ENCODE measurements at regions not wholly inside any gene's neighbourhood (a gene's known extent, or its start where the extent isn't known, plus 50 kb on each side); places are given as distances from the start of the nearest gene placed in this dataset.
"Not testable (repeated sequence)": the region's sequence is repeated elsewhere in the genome, so short reads cannot be mapped to it uniquely, and the experiment has no call there.

DNA sequence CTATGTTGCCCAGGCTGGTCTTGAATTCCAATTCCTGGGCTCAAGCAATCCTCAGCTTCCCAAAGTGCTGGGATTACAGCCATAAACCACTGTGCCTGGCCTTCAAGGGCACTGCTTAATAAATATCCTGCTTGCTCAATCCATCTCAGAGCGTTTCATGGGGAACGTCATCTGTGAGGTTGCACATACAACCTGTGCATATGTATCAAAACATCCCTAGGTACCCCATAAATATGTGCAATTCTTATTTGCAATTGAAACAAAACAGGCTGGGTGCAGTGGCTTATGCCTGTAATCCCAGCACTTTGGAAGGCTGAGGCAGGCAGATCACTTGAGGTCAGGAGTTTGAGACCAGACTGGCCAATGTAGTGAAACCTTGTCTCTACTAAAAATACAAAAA is 133.8 kb upstream of the TRIM73 start:
- TF ChIP-seq, protein P1, sequence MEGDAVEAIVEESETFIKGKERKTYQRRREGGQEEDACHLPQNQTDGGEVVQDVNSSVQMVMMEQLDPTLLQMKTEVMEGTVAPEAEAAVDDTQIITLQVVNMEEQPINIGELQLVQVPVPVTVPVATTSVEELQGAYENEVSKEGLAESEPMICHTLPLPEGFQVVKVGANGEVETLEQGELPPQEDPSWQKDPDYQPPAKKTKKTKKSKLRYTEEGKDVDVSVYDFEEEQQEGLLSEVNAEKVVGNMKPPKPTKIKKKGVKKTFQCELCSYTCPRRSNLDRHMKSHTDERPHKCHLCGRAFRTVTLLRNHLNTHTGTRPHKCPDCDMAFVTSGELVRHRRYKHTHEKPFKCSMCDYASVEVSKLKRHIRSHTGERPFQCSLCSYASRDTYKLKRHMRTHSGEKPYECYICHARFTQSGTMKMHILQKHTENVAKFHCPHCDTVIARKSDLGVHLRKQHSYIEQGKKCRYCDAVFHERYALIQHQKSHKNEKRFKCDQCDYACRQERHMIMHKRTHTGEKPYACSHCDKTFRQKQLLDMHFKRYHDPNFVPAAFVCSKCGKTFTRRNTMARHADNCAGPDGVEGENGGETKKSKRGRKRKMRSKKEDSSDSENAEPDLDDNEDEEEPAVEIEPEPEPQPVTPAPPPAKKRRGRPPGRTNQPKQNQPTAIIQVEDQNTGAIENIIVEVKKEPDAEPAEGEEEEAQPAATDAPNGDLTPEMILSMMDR (IDR thresholded peaks at IDR 0.05): not testable (repeated sequence)
- TF ChIP-seq POLR2A (IDR thresholded peaks at IDR 0.05): not testable (repeated sequence)
